ENCODE measurements at regions not wholly inside any gene's neighbourhood (a gene's known extent, or its start where the extent isn't known, plus 50 kb on each side); places are given as distances from the start of the nearest gene placed in this dataset.
A peak's percentile ranks its signal among the peaks of the same experiment; 100 is the strongest.

- TF ChIP-seq, protein P1, sequence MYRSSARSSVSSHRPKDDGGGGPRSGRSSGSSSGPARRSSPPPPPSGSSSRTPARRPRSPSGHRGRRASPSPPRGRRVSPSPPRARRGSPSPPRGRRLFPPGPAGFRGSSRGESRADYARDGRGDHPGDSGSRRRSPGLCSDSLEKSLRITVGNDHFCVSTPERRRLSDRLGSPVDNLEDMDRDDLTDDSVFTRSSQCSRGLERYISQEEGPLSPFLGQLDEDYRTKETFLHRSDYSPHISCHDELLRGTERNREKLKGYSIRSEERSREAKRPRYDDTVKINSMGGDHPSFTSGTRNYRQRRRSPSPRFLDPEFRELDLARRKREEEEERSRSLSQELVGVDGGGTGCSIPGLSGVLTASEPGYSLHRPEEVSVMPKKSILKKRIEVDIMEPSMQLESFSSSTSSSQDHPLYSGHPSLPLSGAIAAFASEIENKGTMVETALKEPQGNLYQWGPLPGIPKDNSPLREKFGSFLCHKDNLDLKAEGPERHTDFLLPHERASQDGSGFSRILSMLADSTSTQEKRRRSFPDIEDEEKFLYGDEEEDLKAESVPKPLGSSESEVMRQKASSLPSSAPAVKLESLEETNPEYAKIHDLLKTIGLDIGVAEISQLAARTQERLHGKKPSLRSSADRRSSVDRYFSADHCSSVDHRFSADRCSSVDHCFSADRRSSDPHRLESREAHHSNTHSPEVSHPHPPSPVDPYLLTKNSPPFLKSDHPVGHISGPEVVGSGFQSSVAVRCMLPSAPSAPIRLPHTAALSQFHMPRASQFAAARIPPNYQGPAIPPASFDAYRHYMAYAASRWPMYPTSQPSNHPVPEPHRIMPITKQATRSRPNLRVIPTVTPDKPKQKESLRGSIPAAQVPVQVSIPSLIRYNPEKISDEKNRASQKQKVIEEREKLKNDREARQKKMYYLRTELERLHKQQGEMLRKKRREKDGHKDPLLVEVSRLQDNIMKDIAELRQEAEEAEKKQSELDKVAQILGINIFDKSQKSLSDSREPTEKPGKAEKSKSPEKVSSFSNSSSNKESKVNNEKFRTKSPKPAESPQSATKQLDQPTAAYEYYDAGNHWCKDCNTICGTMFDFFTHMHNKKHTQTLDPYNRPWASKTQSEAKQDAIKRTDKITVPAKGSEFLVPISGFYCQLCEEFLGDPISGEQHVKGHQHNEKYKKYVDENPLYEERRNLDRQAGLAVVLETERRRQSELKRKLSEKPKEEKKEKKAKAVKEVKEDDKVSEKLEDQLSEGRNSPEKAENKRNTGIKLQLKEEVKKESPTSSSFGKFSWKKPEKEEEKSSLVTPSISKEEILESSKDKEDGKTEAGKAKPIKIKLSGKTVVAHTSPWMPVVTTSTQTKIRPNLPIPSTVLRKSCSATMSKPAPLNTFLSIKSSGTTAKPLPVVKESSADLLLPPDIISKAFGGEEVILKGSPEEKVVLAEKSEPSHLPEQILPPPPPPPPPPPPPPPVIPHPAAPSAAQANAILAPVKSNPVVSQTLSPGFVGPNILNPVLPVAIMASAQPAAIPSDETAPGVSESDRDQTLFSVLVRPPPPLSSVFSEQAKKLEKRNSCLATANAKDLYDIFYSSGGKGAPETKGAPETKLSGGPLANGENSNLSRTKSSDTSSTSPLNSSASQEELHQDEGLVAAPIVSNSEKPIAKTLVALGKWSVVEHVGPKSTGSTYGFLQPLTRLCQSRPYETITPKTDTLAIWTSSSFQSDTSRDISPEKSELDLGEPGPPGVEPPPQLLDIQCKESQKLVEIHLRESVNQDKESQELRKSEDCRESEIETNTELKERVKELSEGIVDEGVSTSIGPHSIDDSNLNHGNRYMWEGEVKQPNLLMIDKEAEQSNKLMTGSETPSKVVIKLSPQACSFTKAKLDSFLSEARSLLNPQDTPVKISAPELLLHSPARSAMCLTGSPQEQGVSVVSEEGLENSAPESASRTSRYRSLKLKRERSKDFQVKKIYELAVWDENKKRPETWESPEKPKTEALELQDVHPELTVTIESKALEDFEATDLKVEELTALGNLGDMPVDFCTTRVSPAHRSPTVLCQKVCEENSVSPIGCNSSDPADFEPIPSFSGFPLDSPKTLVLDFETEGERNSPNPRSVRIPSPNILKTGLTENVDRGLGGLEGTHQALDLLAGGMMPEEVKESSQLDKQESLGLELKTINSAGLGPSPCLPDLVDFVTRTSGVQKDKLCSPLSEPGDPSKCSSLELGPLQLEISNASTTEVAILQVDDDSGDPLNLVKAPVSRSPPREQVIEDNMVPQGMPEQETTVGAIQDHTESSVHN (IDR thresholded peaks at IDR 0.05; ENCODE audit: borderline replicate concordance in 1 of 2, low read depth in 1 of 2), result peak in 1 of 2 experiments; percentile 31; a peak in 1 of 4 replicates
- TF ChIP-seq TEAD4 (IDR thresholded peaks at IDR 0.05; ENCODE audit: low read length) (peak; percentile 95), TEAD4 (CRISPR knock-in tag; IDR thresholded peaks at IDR 0.05; ENCODE audit: borderline replicate concordance) (no peak)
- TF ChIP-seq, protein P2, sequence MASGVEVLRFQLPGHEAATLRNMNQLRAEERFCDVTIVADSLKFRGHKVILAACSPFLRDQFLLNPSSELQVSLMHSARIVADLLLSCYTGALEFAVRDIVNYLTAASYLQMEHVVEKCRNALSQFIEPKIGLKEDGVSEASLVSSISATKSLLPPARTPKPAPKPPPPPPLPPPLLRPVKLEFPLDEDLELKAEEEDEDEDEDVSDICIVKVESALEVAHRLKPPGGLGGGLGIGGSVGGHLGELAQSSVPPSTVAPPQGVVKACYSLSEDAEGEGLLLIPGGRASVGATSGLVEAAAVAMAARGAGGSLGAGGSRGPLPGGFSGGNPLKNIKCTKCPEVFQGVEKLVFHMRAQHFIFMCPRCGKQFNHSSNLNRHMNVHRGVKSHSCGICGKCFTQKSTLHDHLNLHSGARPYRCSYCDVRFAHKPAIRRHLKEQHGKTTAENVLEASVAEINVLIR (CRISPR knock-in tag; IDR thresholded peaks at IDR 0.05), result no peak
Measured at GRCh38 chr3:87796137-87796842, 262.5 kb downstream of the CGGBP1 start (continued).
